ENCODE measurements at regions not wholly inside any gene's neighbourhood (a gene's known extent, or its start where the extent isn't known, plus 50 kb on each side); places are given as distances from the start of the nearest gene placed in this dataset.

GRCh38 chr2:60070196-60070595 lies 483.3 kb downstream of the BCL11A start:
- TF ChIP-seq CTCF (IDR thresholded peaks at IDR 0.05) (no peak), EP300 (IDR thresholded peaks at IDR 0.05; ENCODE audit: low read depth) (no peak)

Data from transverse colon (tissue), 3 donors.